K562 (cell line): ENCODE measurements at regions not wholly inside any gene's neighbourhood (a gene's known extent, or its start where the extent isn't known, plus 50 kb on each side); places are given as distances from the start of the nearest gene placed in this dataset.

ENCODE experiments used
- ATAC-seq: fragments of 200-7000 bp; cut with Tn5 transposase; 3 replicates; pipeline ENCODE4 v1.9.1; 2020; ENCODE audit warnings: moderate library complexity
- BruUV-seq: library from RNA; stranded (reverse); fragments of 400-500 nt; replicated peaks from 2 replicates; lab custom pipeline; 2021; lab: Mats Ljungman, UMichigan
- CTCF ChIA-PET: fragments of 300-600 bp; formaldehyde crosslinking; extraction: SDS; loops from one replicate; lab custom pipeline; 2021; ENCODE audit warnings: low intra/inter-chr PET ratio; lab: Yijun Ruan, JAX
- POLR2A ChIA-PET: fragments of 300-600, 350-650 bp; sonication (Branson Sonifier 250); formaldehyde crosslinking; extraction: SDS; loops from one replicate; lab custom pipeline; 2021; ENCODE audit warnings: antibody characterized with exemption, inconsistent platforms; lab: Yijun Ruan, JAX
- DNase-seq, 4 experiments: peaks; one replicate each; pipeline versions ENCODE4 v3.0.0 to v3.0.0-alpha.2; 2011 to 2018; ENCODE audit warnings: low spot score in 3 of 4, mixed read lengths in 3 of 4; ENCODE audit errors: extremely low read depth in 1 of 4
- FAIRE-seq: peaks from 2 replicates; lab custom pipeline; 2011; peaks lifted over from hg19 to GRCh38; lab: Jason Lieb, UNC
- H2AFZ ChIP-seq: 2 replicates; pipeline ENCODE4 v1.6.0; 2011; ENCODE audit warnings: low read depth, low read length, control low read depth, inconsistent platforms
- H3K27ac ChIP-seq: fragments of 200-600 bp; 3 replicates; pipeline ENCODE4 v1.8.0; 2011; ENCODE audit warnings: low read depth, mild to moderate bottlenecking, control low read depth, inconsistent platforms, low read length, moderate library complexity, mixed read lengths; ENCODE audit errors: extremely low read depth
- H3K27me3 ChIP-seq, 2 experiments: fragments of 300-600 bp in 1 of 2; 2 replicates in 1 of 2; 3 replicates in 1 of 2; pipeline versions ENCODE4 v1.6.0 to v1.8.0; 2011; ENCODE audit warnings: inconsistent platforms in 2 of 2, low read length in 2 of 2, mild to moderate bottlenecking in 1 of 2, mixed read lengths in 1 of 2, moderate library complexity in 1 of 2; ENCODE audit not compliant: control insufficient read depth in 2 of 2, insufficient read depth in 2 of 2
- H3K36me3 ChIP-seq: fragments of 300-600 bp; 3 replicates; pipeline ENCODE4 v1.8.0; 2011; ENCODE audit warnings: mild to moderate bottlenecking, low read length, inconsistent platforms; ENCODE audit not compliant: control insufficient read depth, insufficient read depth
- H3K4me1 ChIP-seq, 2 experiments: fragments of 200-600 bp in 1 of 2; replicated peaks in 1 of 2; 2 replicates in 1 of 2; 3 replicates in 1 of 2; pipeline versions ENCODE4 v1.5.1 to v1.8.0; 2011; ENCODE audit warnings: inconsistent platforms in 2 of 2, low read length in 2 of 2, mild to moderate bottlenecking in 1 of 2, mixed read lengths in 1 of 2, moderate library complexity in 1 of 2; ENCODE audit not compliant: control insufficient read depth in 2 of 2, insufficient read depth in 2 of 2
- H3K4me2 ChIP-seq: 2 replicates; pipeline ENCODE4 v1.6.1; 2011; ENCODE audit warnings: low read length, control low read depth, inconsistent platforms, mixed read lengths; ENCODE audit not compliant: insufficient read depth
- H3K4me3 ChIP-seq: fragments of 200-600 bp; sonication (generic), shearing (Covaris generic); 2 replicates; pipeline ENCODE4 v1.5.1; 2016; ENCODE audit warnings: control low read depth, inconsistent platforms
- H3K79me2 ChIP-seq: fragments of 200-600 bp; 3 replicates; pipeline ENCODE4 v1.8.0; 2011; ENCODE audit warnings: low read length, inconsistent platforms; ENCODE audit not compliant: control insufficient read depth, insufficient read depth
- H3K9ac ChIP-seq, 2 experiments: 2 replicates each; pipeline versions ENCODE4 v1.6.0 to v1.6.1; 2011; ENCODE audit warnings: low read depth in 2 of 2, low read length in 2 of 2, control low read depth in 1 of 2, inconsistent platforms in 1 of 2, mild to moderate bottlenecking in 1 of 2, mixed read lengths in 1 of 2; ENCODE audit not compliant: insufficient read depth in 1 of 2
- H3K9me1 ChIP-seq: one replicate; pipeline ENCODE4 v1.6.0; 2011; ENCODE audit warnings: inconsistent platforms, mild to moderate bottlenecking, low read length, moderate library complexity; ENCODE audit not compliant: control insufficient read depth, insufficient read depth
- H3K9me3 ChIP-seq: replicated peaks from 2 replicates; pipeline ENCODE4 v1.5.1; 2011; ENCODE audit warnings: low read depth, low read length, inconsistent platforms; ENCODE audit not compliant: control insufficient read depth, insufficient read depth
- H4K20me1 ChIP-seq: replicated peaks from 2 replicates; pipeline ENCODE4 v1.6.1; 2011; ENCODE audit warnings: low read length, inconsistent platforms, mixed read lengths; ENCODE audit not compliant: control insufficient read depth, insufficient read depth
- ETV1 ChIP-seq: fragments of 450-650 bp; conservative IDR thresholded peaks from 2 replicates; pipeline ENCODE4 v1.6.1; 2016; ENCODE audit warnings: missing genetic modification characterization, control low read depth, low read depth, missing compliant biosample characterization
- FOXJ2 ChIP-seq: fragments of 200-800 bp; sonication (Bioruptor generic); IDR thresholded peaks from 2 replicates; pipeline ENCODE4 v1.6.1; 2016; ENCODE audit warnings: missing genetic modification characterization, missing compliant biosample characterization
- GTF2B ChIP-seq: IDR thresholded peaks from 2 replicates; pipeline ENCODE4 v1.6.1; 2011; ENCODE audit not compliant: insufficient read length; ENCODE audit errors: extremely low read depth
- GTF3C2 ChIP-seq: IDR thresholded peaks from 3 replicates; pipeline ENCODE4 v1.6.1; 2011; ENCODE audit warnings: borderline replicate concordance, mild to moderate bottlenecking, moderate library complexity; ENCODE audit not compliant: insufficient read length; ENCODE audit errors: extremely low read depth
- KAT7 ChIP-seq: sonication (generic); formaldehyde crosslinking; IDR thresholded peaks from 2 replicates; pipeline ENCODE4 v1.8.0; 2022; ENCODE audit warnings: missing genetic modification reagents, mild to moderate bottlenecking, borderline replicate concordance
- MAX ChIP-seq: sonication (generic); formaldehyde crosslinking; IDR thresholded peaks from 2 replicates; pipeline ENCODE4 v1.9.0; 2022; ENCODE audit warnings: mild to moderate bottlenecking, missing genetic modification reagents
- MBD1 ChIP-seq: fragments of 250-450 bp; sonication (Bioruptor Pico); IDR thresholded peaks from 2 replicates; pipeline ENCODE4 v1.8.0; 2022; ENCODE audit warnings: inconsistent platforms
- MXI1 ChIP-seq: IDR thresholded peaks from 2 replicates; pipeline ENCODE4 v1.6.1; 2011; ENCODE audit warnings: low read depth, mild to moderate bottlenecking, improper control_type of control experiment, low read length
- PTBP1 ChIP-seq: fragments of 200-400 bp; formaldehyde crosslinking; IDR thresholded peaks from 2 replicates; pipeline ENCODE4 v1.6.1; 2017; ENCODE audit warnings: low read depth, low read length
- RUNX1 ChIP-seq: sonication (generic); IDR thresholded peaks from 2 replicates; pipeline ENCODE4 v1.6.1; 2016; ENCODE audit warnings: antibody characterized with exemption, low read depth
- SMAD3 ChIP-seq: fragments of 450-650 bp; formaldehyde crosslinking; conservative IDR thresholded peaks from 2 replicates; pipeline ENCODE4 v1.4.0; 2020; ENCODE audit warnings: mild to moderate bottlenecking
- SMARCB1 ChIP-seq: IDR thresholded peaks from 2 replicates; pipeline ENCODE4 v1.6.1; 2011; ENCODE audit warnings: improper control_type of control experiment, low read depth; ENCODE audit not compliant: insufficient read length
- SP2 ChIP-seq: IDR thresholded peaks from 2 replicates; pipeline ENCODE4 v1.6.1; 2011; ENCODE audit warnings: mild to moderate bottlenecking, low read depth, low read length, moderate library complexity; ENCODE audit not compliant: poor library complexity, severe bottlenecking; ENCODE audit errors: extremely low read depth
- ZBTB26 ChIP-seq: fragments of 450-650 bp; formaldehyde crosslinking; IDR thresholded peaks from 2 replicates; pipeline ENCODE4 v1.4.0; 2022; ENCODE audit warnings: missing genetic modification characterization
- ZKSCAN3 ChIP-seq: fragments of 250-450 bp; sonication (Bioruptor Pico); IDR thresholded peaks from 2 replicates; pipeline ENCODE4 v1.4.0; 2020
- ZNF707 ChIP-seq: fragments of 250-450 bp; sonication (Bioruptor Pico); conservative IDR thresholded peaks from 2 replicates; pipeline ENCODE4 v1.8.0; 2022; ENCODE audit warnings: inconsistent platforms, mild to moderate bottlenecking, moderate library complexity
- WGBS: fragments of 100-300 bp; shearing (Covaris generic); methylation state at CpG from one replicate; pipeline ENCODE4 v1.1.6; 2016; ENCODE audit warnings: low coverage, mixed read lengths; ENCODE audit not compliant: insufficient coverage; ENCODE audit errors: missing lambda C conversion rate; 5-methylcytosine and 5-hydroxymethylcytosine counted together
- in situ Hi-C: fragments of 300-500 bp; cut with MboI; formaldehyde crosslinking; loops from 4 replicates; pipeline ENCODE4 v1.15.0; 2018; ENCODE audit warnings: inconsistent platforms, mixed read lengths
- intact Hi-C: fragments of 100-400 bp; cut with micrococcal nuclease; formaldehyde crosslinking; loops from 2 replicates; pipeline ENCODE4 v1.14.2; 2022

GRCh38 chr19:29311191-29311790 lies 98.3 kb upstream of the UQCRFS1 start:
- ATAC-seq (no peak), FAIRE-seq (no peak)
- TF ChIP-seq GTF3C2, result no peak
- TF ChIP-seq SMAD3, result no peak
- TF ChIP-seq SMARCB1, result no peak
- TF ChIP-seq MXI1, result no peak
- TF ChIP-seq MBD1, result no peak
- no peak for TF ChIP-seq FOXJ2 (tag)
- no peak for TF ChIP-seq KAT7 (CRISPR knock-in tag)
- no peak for TF ChIP-seq ZKSCAN3 (CRISPR knock-in tag)
- no peak for TF ChIP-seq ZNF707 (CRISPR knock-in tag)
- no peak for TF ChIP-seq MAX (CRISPR knock-in tag)
- no peak for TF ChIP-seq ETV1 (tag)
- TF ChIP-seq PTBP1, result no peak
- no peak for TF ChIP-seq ZBTB26 (CRISPR knock-in tag)
- no peak for TF ChIP-seq RUNX1
- no peak for TF ChIP-seq SP2
- no peak for TF ChIP-seq GTF2B

More at GRCh38 chr19:29311191-29311790, 98.3 kb upstream of the UQCRFS1 start:
- intact Hi-C loops (no loop called here), in situ Hi-C loops (no loop called here)
- H3K27me3 ChIP-seq, result peaks cover 0 to 15% of the 10 kb centered on the region in 2 experiments; a peak in 2 of 5 replicates
- H3K9me1 ChIP-seq, result no peaks in the 10 kb centered on the region
- WGBS, result under 1% methylated on average over 14 of the region's 14 CpGs
- BruUV-seq, result no TSS peak
- H3K9ac ChIP-seq, result no peak overlapping the region
- H3K36me3 ChIP-seq, result no peaks in the 10 kb centered on the region
- no peak overlapping the region for H3K4me3 ChIP-seq
- ChIA-PET CTCF (no interaction called here), POLR2A (no interaction called here)
- H3K27ac ChIP-seq, result no peak overlapping the region
- H4K20me1 ChIP-seq, result no peaks in the 10 kb centered on the region
- no peaks in the 10 kb centered on the region for H3K9me3 ChIP-seq
- H3K4me2 ChIP-seq, result no peak overlapping the region
- H2AFZ ChIP-seq, result no peak overlapping the region
- no peaks in the 10 kb centered on the region for H3K79me2 ChIP-seq
- H3K4me1 ChIP-seq, result no peaks in the 10 kb centered on the region
- no peak for DNase-seq
